Urinary bladder (tissue), 3 donors: ENCODE measurements at regions not wholly inside any gene's neighbourhood (a gene's known extent, or its start where the extent isn't known, plus 50 kb on each side); places are given as distances from the start of the nearest gene placed in this dataset.
"Not testable (repeated sequence)": the region's sequence is repeated elsewhere in the genome, so short reads cannot be mapped to it uniquely, and the experiment has no call there.

ENCODE experiments used
- DNase-seq: peaks from one replicate; pipeline ENCODE4 v3.0.0-alpha.2; 2015; ENCODE audit errors: extremely low spot score
- H3K27ac ChIP-seq: one replicate; pipeline ENCODE4 v1.5.1; 2013; ENCODE audit warnings: low read depth, mild to moderate bottlenecking, moderate library complexity
- H3K36me3 ChIP-seq: one replicate; pipeline ENCODE4 v1.6.1; 2013; ENCODE audit warnings: mild to moderate bottlenecking, moderate library complexity; ENCODE audit not compliant: insufficient read depth
- H3K4me1 ChIP-seq: one replicate; pipeline ENCODE4 v1.6.1; 2013; ENCODE audit warnings: mild to moderate bottlenecking, moderate library complexity; ENCODE audit not compliant: insufficient read depth
- H3K4me3 ChIP-seq: one replicate; pipeline ENCODE4 v1.5.1; 2013; ENCODE audit warnings: low read depth, low read length
- WGBS: extraction: QIAGEN DNeasy Blood & Tissue Kit; methylation state at CpG from one replicate; pipeline ENCODE4 v1.1.7; 2013; 5-methylcytosine and 5-hydroxymethylcytosine counted together
- donor health status: healthy with polysubstance abuse.
- donor health status: healthy.

DNA sequence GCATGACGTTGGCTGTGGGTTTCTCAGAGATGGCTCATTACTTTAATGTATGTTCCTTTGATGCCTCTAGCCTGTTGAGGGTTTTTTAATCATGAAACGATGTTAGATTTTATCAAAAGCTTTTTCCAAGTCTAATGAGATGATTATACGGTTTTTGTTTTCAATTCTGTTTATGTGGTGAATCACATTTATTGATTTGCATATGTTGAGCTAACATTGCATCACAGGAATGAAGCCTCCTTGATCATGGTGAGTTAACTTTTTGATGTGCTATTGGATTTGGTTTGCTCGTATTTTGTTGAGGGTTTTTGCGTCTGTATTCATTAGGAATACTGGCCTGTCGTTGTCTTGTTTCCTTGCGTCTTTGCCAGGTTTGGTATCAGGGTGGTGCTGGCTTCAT is 52.3 kb upstream of the PTPN12 start:
- Histone ChIP-seq H3K4me1 (no peaks in the 10 kb centered on the region), H3K4me3 (no peak overlapping the region), H3K27ac (no peak overlapping the region), H3K36me3 (no peaks in the 10 kb centered on the region)
- 77% methylated on average over 7 of the region's 7 CpGs for WGBS
- DNase-seq: no peak

GRCh38 chr7:77482015-77482414 is 55.1 kb upstream of the PTPN12 start:
- H3K4me1 ChIP-seq: no peaks in the 10 kb centered on the region
- H3K4me3 ChIP-seq: no peak overlapping the region
- peak; percentile 70 for DNase-seq
- H3K27ac ChIP-seq: no peak overlapping the region
- no peaks in the 10 kb centered on the region for H3K36me3 ChIP-seq
- WGBS: 65% methylated on average over 3 of the region's 3 CpGs

- peak; percentile 6 for DNase-seq
- 87% methylated on average over 2 of the region's 2 CpGs for WGBS
- Histone ChIP-seq H3K4me1 (no peaks in the 10 kb centered on the region), H3K36me3 (no peaks in the 10 kb centered on the region), H3K4me3 (no peak overlapping the region), H3K27ac (no peak overlapping the region)
Measured at GRCh38 chr7:77481615-77482014, 55.5 kb upstream of the PTPN12 start.

DNA sequence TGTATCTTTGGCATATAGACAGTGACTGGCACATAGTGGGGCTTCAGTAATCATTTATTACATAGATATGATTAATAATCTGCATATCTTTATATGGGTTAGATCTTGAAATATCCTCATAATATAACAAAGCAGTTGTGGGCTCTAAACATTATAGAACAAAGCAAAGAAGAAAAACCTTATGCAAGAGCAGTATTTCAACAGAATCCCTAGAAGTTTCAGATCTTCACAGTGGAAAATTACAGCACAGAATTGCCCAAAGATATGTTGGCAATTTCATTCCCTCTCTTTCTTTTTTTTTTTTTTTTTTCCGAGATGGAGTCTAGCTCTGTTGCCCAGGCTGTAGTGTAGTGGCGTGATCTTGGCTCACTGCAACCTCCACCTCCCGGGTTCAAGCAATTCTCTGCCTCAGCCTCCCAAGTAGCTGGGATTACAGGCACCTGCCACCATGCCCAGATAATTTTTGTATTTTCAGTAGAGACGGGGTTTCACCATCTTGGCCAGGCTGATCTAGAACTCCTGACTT is 56.9 kb upstream of the PTPN12 start:
- not testable (repeated sequence) for H3K4me3 ChIP-seq, H3K4me1 ChIP-seq, H3K27ac ChIP-seq, H3K36me3 ChIP-seq, DNase-seq
- WGBS: 92% methylated on average over 4 of the region's 4 CpGs

GRCh38 chr7:77479536-77480088 is 57.5 kb upstream of the PTPN12 start:
- DNase-seq: peak; percentile 8
- H3K4me3 ChIP-seq: no peak overlapping the region
- 87% methylated on average over 3 of the region's 3 CpGs for WGBS
- H3K4me1 ChIP-seq: no peaks in the 10 kb centered on the region
- no peaks in the 10 kb centered on the region for H3K36me3 ChIP-seq
- no peak overlapping the region for H3K27ac ChIP-seq

DNA sequence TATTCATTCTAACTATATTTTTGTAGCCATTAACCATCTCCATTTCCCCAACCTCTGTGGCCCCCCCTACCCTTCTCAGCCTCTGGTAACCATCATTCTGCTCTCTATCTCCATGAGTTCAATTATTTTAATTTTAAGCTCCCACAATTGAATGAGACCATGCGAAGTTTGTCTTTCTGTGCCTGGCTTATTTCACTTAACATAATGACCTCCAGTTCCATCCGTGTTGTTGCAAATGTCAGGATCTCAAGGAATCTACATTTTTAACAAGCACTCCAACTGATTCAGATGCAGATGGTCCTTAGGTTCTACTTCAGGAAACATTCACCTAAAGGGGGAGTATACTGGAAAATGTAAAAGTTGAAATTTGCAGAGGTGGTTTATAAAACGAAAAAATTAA is 60.2 kb upstream of the PTPN12 start:
- no peak overlapping the region for H3K27ac ChIP-seq
- DNase-seq: no peak
- no peaks in the 10 kb centered on the region for H3K36me3 ChIP-seq
- 70% methylated on average over 3 of the region's 3 CpGs for WGBS
- H3K4me3 ChIP-seq: no peak overlapping the region
- H3K4me1 ChIP-seq: no peaks in the 10 kb centered on the region

DNA sequence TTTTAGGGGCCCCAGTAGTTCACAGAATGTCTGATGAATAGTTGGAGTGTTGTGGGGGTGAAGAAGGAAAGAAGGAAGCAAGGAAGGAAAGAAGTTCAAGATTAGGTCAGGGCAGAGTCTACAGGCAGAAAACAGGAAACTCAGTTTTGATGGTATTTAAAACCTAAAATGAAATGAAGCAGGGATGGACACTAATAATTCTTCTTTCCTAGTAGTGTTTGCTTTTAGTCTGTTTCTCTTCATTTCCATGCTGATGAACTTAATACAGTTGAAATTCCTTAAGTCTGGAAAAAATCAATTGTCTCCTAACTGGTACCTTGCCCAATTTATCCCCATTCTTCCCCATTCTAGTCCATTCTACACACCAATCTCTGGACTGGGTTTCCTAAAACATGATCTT is 59.0 kb upstream of the GSAP start:
- H3K4me1 ChIP-seq: no peaks in the 10 kb centered on the region
- no peak overlapping the region for H3K27ac ChIP-seq
- DNase-seq: no peak
- no peak overlapping the region for H3K4me3 ChIP-seq
- no peaks in the 10 kb centered on the region for H3K36me3 ChIP-seq

- 77% methylated on average over 3 of the region's 3 CpGs for WGBS
- Histone ChIP-seq H3K36me3 (no peaks in the 10 kb centered on the region), H3K27ac (no peak overlapping the region), H3K4me3 (no peak overlapping the region), H3K4me1 (no peaks in the 10 kb centered on the region)
- DNase-seq: no peak
Measured at GRCh38 chr7:77474756-77475155, 58.6 kb upstream of the GSAP start.

GRCh38 chr7:77473229-77474005 is 57.3 kb upstream of the GSAP start:
- DNase-seq: no peak
- H3K27ac ChIP-seq: no peak overlapping the region
- WGBS: 91% methylated on average over 8 of the region's 8 CpGs
- no peak overlapping the region for H3K4me3 ChIP-seq
- no peaks in the 10 kb centered on the region for H3K36me3 ChIP-seq
- no peaks in the 10 kb centered on the region for H3K4me1 ChIP-seq

- WGBS: 97% methylated on average over 1 of the region's 1 CpG
- H3K27ac ChIP-seq: no peak overlapping the region
- H3K4me1 ChIP-seq: no peaks in the 10 kb centered on the region
- no peaks in the 10 kb centered on the region for H3K36me3 ChIP-seq
- DNase-seq: no peak
- H3K4me3 ChIP-seq: no peak overlapping the region
Measured at GRCh38 chr7:77469927-77470326, 53.8 kb upstream of the GSAP start.

DNA sequence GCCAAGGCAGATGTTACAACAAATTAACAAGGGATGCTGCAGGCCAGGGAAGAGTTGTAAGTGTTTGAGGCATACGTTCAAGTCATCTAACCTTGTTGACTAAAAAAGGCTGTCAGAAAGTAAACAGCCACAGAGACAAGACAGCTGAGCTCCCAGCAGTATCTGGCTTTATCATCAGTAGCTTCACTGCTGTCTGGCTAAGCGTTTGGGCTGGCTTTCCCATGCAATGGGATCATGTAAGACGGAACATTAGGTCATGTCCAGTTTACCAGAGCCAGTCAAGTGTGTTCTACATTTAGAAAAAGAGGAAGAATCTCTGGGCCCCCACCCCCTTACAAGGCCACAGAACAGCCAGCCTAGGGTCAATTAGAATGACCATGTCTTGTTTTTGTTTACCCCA is 51.3 kb upstream of the GSAP start:
- Histone ChIP-seq H3K4me3 (no peak overlapping the region), H3K4me1 (no peaks in the 10 kb centered on the region), H3K36me3 (no peaks in the 10 kb centered on the region), H3K27ac (no peak overlapping the region)
- no peak for DNase-seq
- WGBS: 25% methylated on average over 3 of the region's 3 CpGs

GRCh38 chr7:77466450-77466849 is 50.3 kb upstream of the GSAP start:
- no peaks in the 10 kb centered on the region for H3K4me1 ChIP-seq
- no peak overlapping the region for H3K27ac ChIP-seq
- 91% methylated on average over 1 of the region's 1 CpG for whole genome bisulfite sequencing
- no peak overlapping the region for H3K4me3 ChIP-seq
- DNase-seq: no peak
- no peaks in the 10 kb centered on the region for H3K36me3 ChIP-seq
